ENCODE measurements at regions not wholly inside any gene's neighbourhood (a gene's known extent, or its start where the extent isn't known, plus 50 kb on each side); places are given as distances from the start of the nearest gene placed in this dataset.

DNA sequence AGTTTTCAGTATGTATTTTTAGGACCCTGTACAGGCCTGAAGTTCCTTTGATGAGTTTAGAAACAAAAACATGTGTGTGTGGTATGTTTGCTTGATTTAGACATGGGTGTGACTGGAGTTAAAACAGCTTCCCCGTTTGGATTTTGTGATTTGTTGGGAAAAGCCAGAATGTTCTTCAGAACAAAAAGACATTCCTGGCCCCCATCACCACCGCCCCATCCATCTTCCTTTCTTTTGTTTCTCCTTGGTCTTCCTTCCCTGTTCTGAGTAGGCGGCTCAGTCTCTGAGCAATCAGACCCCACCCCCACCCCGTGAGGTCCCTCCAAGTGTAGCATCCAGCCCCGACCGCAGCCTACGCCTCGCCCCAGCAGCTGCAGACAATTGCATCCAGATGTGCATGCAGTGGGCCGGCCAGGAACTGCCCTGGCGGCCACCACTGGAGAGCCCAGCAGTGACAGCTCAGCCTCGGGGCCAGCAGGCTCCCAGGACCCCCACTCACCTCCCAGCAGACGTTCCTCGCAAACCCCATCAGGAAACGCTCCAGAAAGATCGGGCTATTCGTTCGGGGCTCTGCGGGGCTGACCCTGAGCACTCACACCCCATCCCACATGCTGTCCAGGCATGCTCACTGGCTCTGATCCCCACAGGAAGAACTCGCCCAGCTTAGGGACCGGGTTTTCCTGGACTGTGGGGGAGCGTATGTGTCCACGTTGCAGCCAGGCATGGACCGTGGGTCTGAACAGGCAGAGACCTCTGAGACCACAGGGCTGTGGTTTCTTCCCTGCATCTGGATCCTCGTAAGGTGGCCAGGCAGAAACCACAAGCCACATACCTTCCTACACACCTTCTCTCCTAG is 99.8 kb upstream of the CDH5 start:
- H3K4me3 ChIP-seq (replicated peaks; ENCODE audit: low read depth, low read length) = no peak overlapping the region
- TF ChIP-seq, protein P1, sequence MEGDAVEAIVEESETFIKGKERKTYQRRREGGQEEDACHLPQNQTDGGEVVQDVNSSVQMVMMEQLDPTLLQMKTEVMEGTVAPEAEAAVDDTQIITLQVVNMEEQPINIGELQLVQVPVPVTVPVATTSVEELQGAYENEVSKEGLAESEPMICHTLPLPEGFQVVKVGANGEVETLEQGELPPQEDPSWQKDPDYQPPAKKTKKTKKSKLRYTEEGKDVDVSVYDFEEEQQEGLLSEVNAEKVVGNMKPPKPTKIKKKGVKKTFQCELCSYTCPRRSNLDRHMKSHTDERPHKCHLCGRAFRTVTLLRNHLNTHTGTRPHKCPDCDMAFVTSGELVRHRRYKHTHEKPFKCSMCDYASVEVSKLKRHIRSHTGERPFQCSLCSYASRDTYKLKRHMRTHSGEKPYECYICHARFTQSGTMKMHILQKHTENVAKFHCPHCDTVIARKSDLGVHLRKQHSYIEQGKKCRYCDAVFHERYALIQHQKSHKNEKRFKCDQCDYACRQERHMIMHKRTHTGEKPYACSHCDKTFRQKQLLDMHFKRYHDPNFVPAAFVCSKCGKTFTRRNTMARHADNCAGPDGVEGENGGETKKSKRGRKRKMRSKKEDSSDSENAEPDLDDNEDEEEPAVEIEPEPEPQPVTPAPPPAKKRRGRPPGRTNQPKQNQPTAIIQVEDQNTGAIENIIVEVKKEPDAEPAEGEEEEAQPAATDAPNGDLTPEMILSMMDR (IDR thresholded peaks at IDR 0.05; ENCODE audit: low read length, missing control alignments) = no peak
- DNase-seq (ENCODE audit: low read depth) = peak; percentile 76

DNA sequence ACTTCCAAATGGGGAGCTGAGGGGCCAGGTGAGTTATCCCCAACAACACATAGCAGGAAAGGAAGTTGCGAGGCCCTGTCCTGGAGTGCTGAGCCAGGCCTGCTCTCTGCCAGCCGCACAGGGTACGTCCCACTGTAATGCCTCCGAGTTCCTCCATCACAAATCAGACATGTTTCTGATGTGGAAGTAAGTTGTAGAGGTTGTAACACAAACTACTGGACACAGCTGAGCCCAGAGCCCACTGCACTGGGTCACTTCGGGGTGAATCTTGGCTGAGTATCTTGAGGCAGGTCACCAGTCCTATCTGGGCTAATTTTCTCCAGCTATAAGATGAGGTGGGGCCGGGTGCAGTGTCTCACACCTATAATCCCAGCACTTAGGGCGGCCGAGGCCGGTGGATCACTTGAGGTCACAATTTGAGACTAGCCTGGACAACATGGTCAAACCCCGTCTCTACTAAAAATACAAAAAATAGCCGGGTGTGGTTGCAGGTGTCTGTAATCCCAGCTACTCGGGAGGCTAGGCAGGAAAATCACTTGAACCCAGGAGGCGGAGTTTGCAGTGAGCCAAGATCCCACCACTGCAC is 100.8 kb upstream of the CDH5 start:
- H3K4me3 ChIP-seq (replicated peaks; ENCODE audit: low read depth, low read length) = no peak overlapping the region
- no peak for DNase-seq (ENCODE audit: low read depth)
- TF ChIP-seq, protein P1 (IDR thresholded peaks at IDR 0.05; ENCODE audit: low read length, missing control alignments) = no peak

DNA sequence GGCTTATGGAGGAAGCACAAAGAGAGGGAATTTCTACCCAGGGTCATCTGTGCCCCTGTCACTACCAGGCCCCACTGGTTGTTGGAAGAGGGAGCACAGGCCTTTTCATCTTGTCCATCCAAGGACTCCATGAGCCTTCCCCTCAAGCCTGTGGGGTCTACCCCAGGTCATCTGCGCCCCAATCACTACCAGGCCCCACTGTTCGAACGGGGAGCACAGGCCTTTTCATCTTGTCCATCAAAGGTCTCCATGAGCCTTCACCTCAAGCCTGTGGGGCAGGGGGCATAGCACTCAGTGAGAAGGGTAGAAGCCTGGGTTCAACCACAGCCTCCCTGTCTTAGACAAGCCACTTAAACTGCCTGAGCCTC is 101.5 kb upstream of the CDH5 start:
- no peak overlapping the region for H3K4me3 ChIP-seq (replicated peaks; ENCODE audit: low read depth, low read length)
- TF ChIP-seq, protein P1 (IDR thresholded peaks at IDR 0.05; ENCODE audit: low read length, missing control alignments) = no peak
- DNase-seq (ENCODE audit: low read depth) = no peak

DNA sequence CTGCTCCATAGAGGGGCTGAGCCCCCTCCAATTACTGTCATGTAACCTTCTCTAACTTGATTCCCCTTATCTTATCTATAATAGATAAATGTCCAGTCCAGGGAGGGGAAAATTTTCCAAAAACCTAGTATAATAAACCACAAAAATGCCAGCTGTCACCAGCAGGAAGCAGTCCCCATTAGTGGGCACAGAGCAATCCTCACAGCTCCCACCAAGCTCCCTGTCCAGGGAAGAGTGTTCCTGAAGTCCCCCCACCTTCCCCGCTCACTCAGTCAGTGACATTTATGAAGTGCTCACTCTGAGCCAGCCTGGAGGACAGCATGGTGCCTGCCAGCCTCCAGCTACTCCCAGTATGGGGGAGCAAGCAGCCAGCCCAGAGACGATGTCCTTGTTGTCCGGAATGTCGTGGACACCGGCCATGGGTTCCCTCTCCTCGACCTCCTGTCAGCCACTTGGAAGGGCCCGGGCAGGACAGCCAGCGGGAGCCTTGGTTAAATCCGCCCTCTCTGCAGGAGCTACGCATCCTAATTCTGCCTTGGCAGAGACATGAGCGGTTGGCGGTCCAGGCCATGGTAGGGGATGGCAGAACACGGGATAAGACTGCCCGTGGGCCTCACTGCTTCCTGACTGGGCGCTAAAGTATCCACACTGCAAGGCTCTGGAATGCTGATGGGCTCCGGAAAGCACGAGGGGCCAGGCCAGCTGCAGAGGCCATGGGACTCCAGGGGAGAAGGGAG is 102.0 kb upstream of the CDH5 start:
- no peak for DNase-seq (ENCODE audit: low read depth)

DNA sequence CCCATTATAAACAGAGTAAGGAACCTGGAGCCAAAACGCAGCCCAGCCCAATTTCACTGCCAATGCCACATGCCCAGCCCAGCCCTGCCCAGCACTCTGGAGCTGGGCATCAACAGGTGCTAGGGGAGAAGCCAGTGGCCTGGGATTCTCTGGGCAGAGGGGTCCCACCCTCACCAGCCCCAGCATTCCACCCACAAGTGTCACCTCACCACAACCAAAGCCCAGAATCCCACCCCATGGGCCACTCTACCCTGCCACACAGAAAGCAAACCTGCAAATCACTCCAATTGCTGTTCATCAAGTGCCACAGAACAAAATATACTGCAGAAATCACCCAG is 102.5 kb upstream of the CDH5 start:
- H3K4me3 ChIP-seq (replicated peaks; ENCODE audit: low read depth, low read length) = no peak overlapping the region
- TF ChIP-seq, protein P1 (IDR thresholded peaks at IDR 0.05; ENCODE audit: low read length, missing control alignments) = no peak
- DNase-seq (ENCODE audit: low read depth) = no peak

More for the DNA sequence above, 102.0 kb upstream of the CDH5 start:
- TF ChIP-seq, protein P1 (IDR thresholded peaks at IDR 0.05; ENCODE audit: low read length, missing control alignments) = no peak
- no peak overlapping the region for H3K4me3 ChIP-seq (replicated peaks; ENCODE audit: low read depth, low read length)

DNA sequence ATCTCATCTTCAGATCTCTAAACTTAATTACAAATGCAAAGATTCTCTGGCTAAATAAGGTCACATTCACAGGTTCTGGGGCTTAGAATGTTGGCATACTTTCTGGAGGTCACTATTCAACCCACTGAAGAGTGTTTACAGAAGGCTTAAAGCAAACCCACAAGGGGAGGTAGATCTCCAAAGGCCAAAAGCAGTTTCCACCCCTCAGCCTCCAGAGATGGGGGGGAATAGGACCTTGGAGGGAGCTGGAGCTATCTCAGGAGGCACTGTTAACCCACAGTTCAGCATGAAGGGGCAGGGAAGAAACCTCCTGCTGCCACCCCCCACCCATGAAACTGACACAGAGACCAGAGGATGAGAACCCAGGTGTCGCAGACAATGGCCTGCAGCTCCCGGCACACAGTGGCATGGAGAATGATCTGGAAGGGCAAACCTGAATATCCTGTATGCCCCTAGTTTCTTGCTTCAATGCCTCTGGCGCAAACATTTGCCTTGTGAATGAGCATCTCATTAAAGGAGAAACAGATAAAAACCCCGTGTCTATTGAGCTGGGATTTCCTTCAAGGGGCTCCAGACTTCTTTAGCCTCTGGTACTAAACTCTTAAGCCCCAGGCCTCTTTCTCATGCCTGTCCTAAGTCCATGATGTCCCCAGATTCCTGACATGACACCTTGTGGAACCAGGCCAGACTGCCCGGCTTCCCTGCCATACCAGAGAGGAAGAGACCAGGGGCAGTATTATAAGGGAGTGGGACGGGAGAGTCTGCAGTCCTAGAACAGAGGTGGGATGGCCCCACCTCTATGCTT is 103.1 kb upstream of the CDH5 start:
- no peak overlapping the region for H3K4me3 ChIP-seq (replicated peaks; ENCODE audit: low read depth, low read length)
- DNase-seq (ENCODE audit: low read depth) = no peak
- TF ChIP-seq, protein P1 (IDR thresholded peaks at IDR 0.05; ENCODE audit: low read length, missing control alignments) = no peak
